ENCODE measurements at regions not wholly inside any gene's neighbourhood (a gene's known extent, or its start where the extent isn't known, plus 50 kb on each side); places are given as distances from the start of the nearest gene placed in this dataset.

DNA sequence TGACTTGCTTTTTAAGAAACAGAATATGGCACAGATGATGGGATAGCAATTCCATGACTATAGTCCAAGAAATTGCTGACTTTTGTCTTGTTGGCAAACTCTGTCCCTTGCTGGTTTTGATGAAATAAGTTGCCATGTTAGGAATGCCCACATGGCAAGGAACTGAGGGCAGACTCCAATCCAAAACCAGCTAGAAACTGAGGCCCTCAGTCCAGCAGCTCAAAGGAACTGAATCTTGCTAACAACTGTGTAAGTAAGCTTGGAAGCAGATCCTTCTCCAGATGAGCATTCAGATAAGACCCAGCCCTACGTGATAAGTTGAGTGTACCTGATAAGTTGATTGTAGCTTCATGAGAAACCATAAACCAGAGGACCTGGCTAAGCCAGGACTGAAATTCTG is 64.3 kb upstream of the BMPER start:
- no peak for ATAC-seq
- H3K27ac ChIP-seq = no peak overlapping the region

DNA sequence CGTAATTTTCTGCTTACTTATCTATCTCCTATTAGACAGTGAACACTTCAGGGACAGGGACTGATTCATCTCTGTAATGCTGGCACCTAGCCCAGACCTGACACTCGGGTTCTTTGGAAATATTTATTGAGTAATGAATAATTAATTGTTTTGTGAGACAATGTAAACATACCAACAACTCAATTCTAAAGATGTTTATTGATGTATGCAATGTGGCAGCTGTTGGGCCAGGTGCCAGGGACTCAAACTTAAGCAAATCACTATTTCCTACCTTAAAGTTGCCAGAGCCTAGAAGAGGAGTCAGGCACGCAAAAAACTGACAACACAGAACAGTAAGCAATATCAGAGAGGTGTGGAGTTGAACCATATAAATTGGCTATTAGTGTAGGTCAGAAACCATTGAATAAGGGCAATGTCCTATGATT is 63.6 kb upstream of the BMPER start:
- DNase-seq (no peak), ATAC-seq (no peak)
- intact Hi-C loops (cut with DNase I) = no loop called here

More for the DNA sequence above, 64.3 kb upstream of the BMPER start:
- intact Hi-C loops (cut with DNase I) = no loop called here
- no peak for DNase-seq
- Histone ChIP-seq H3K27me3 (ENCODE audit: low read depth) (no peaks in the 10 kb centered on the region), H3K4me3 (no peak overlapping the region), H3K36me3 (no peaks in the 10 kb centered on the region), H3K9me3 (no peaks in the 10 kb centered on the region), H3K4me1 (no peaks in the 10 kb centered on the region)
- TF ChIP-seq, protein P1, sequence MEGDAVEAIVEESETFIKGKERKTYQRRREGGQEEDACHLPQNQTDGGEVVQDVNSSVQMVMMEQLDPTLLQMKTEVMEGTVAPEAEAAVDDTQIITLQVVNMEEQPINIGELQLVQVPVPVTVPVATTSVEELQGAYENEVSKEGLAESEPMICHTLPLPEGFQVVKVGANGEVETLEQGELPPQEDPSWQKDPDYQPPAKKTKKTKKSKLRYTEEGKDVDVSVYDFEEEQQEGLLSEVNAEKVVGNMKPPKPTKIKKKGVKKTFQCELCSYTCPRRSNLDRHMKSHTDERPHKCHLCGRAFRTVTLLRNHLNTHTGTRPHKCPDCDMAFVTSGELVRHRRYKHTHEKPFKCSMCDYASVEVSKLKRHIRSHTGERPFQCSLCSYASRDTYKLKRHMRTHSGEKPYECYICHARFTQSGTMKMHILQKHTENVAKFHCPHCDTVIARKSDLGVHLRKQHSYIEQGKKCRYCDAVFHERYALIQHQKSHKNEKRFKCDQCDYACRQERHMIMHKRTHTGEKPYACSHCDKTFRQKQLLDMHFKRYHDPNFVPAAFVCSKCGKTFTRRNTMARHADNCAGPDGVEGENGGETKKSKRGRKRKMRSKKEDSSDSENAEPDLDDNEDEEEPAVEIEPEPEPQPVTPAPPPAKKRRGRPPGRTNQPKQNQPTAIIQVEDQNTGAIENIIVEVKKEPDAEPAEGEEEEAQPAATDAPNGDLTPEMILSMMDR (IDR thresholded peaks at IDR 0.05) = no peak

DNA sequence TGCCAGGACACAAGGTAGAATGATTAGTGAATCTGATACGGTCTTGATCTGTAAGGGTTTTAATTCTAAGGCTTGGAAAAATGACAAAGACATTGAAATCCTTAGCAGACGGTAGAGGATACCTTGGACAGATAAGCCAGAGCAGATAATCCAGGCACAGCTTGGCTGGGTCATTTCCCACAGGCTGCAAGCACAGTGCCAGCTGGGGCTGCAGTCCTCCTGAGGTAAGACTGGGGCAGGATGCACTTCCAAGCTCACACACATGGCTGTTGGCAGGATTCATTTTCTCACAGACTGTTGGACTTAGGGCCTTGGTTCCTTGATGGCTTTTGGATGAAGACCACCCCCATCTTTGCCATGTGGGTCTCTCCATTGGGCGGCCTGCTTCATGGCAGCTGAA is 63.2 kb upstream of the BMPER start:
- no peak for ATAC-seq
- Histone ChIP-seq H3K36me3 (no peaks in the 10 kb centered on the region), H3K4me1 (no peaks in the 10 kb centered on the region), H3K27me3 (ENCODE audit: low read depth) (no peaks in the 10 kb centered on the region), H3K4me3 (no peak overlapping the region), H3K27ac (no peak overlapping the region), H3K9me3 (no peaks in the 10 kb centered on the region)
- intact Hi-C loops (cut with DNase I) = no loop called here
- no peak for DNase-seq
- TF ChIP-seq, protein P1 (IDR thresholded peaks at IDR 0.05) = no peak

More for the DNA sequence above, 63.6 kb upstream of the BMPER start:
- TF ChIP-seq, protein P1 (IDR thresholded peaks at IDR 0.05) = no peak
- no peaks in the 10 kb centered on the region for H3K36me3 ChIP-seq
- no peaks in the 10 kb centered on the region for H3K27me3 ChIP-seq (ENCODE audit: low read depth)
- no peak overlapping the region for H3K27ac ChIP-seq
- no peaks in the 10 kb centered on the region for H3K9me3 ChIP-seq
- no peak overlapping the region for H3K4me3 ChIP-seq
- H3K4me1 ChIP-seq = no peaks in the 10 kb centered on the region

DNA sequence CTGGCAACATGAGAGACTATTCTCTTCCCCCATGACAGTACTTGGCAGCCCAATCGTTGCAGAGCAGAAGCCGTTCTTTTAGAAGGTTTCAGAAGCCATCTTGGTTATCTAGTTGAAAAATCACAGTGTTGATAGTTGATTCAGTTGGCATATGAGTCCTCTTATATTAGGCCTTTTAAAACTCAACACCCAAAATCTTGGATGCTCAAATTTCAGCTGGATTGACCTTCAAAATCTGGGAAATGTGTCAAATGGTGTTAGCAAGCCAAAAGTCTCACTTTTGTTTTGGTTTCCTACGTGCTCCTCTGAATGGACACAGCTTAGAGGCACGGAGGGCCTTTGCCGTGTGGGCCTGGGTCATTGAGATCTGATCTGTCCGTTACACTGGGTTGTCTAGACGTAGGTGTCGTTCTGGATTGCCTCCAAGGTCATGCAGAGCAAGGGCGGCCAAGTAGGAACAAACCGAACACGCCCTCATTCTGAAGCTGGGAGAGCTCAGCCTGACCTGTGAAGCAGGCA is 59.3 kb upstream of the BMPER start:
- ATAC-seq (no peak), DNase-seq (no peak)
- TF ChIP-seq, protein P1 (IDR thresholded peaks at IDR 0.05) = no peak
- intact Hi-C loops (cut with DNase I) = no loop called here
- H3K36me3 ChIP-seq = no peaks in the 10 kb centered on the region
- H3K9me3 ChIP-seq = no peaks in the 10 kb centered on the region
- no peak overlapping the region for H3K4me3 ChIP-seq
- no peak overlapping the region for H3K27ac ChIP-seq
- H3K27me3 ChIP-seq (ENCODE audit: low read depth) = no peaks in the 10 kb centered on the region
- no peaks in the 10 kb centered on the region for H3K4me1 ChIP-seq

DNA sequence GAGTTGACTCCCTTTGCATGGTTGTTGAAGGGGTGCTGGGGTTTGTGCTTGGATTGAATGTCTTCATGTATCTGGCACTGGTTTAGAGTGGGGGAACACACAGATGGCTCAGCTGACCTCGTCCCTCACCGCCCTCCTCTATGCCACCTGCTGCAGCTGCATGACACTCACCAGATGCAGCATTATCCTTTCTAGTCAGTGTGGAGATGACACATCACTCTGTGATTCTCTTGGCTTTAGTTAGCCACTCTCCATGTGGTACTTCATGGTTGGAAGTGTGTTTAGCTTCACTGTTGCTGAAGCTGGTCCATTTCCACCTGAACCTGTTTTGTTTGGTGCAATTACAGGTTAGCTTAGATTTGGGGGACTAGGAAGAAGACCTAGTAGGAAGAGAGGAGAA is 56.3 kb upstream of the BMPER start:
- DNase-seq = no peak
- no peak overlapping the region for H3K27ac ChIP-seq
- intact Hi-C loops (cut with DNase I) = no loop called here
- no peaks in the 10 kb centered on the region for H3K36me3 ChIP-seq
- ATAC-seq = no peak
- no peaks in the 10 kb centered on the region for H3K4me1 ChIP-seq
- H3K9me3 ChIP-seq = no peaks in the 10 kb centered on the region
- H3K4me3 ChIP-seq = no peak overlapping the region
- H3K27me3 ChIP-seq (ENCODE audit: low read depth) = no peaks in the 10 kb centered on the region
- TF ChIP-seq, protein P1 (IDR thresholded peaks at IDR 0.05) = no peak
